K562 (cell line): ENCODE measurements at regions not wholly inside any gene's neighbourhood (a gene's known extent, or its start where the extent isn't known, plus 50 kb on each side); places are given as distances from the start of the nearest gene placed in this dataset.

ENCODE experiments used
- ATAC-seq: fragments of 200-7000 bp; cut with Tn5 transposase; 3 replicates; pipeline ENCODE4 v1.9.1; 2020; ENCODE audit warnings: moderate library complexity
- BruUV-seq: library from RNA; stranded (reverse); fragments of 400-500 nt; replicated peaks from 2 replicates; lab custom pipeline; 2021; lab: Mats Ljungman, UMichigan
- CTCF ChIA-PET: fragments of 300-600 bp; formaldehyde crosslinking; extraction: SDS; loops from one replicate; lab custom pipeline; 2021; ENCODE audit warnings: low intra/inter-chr PET ratio; lab: Yijun Ruan, JAX
- POLR2A ChIA-PET: fragments of 300-600, 350-650 bp; sonication (Branson Sonifier 250); formaldehyde crosslinking; extraction: SDS; loops from one replicate; lab custom pipeline; 2021; ENCODE audit warnings: antibody characterized with exemption, inconsistent platforms; lab: Yijun Ruan, JAX
- DNase-seq, 4 experiments: peaks; one replicate each; pipeline versions ENCODE4 v3.0.0 to v3.0.0-alpha.2; 2011 to 2018; ENCODE audit warnings: low spot score in 3 of 4, mixed read lengths in 3 of 4; ENCODE audit errors: extremely low read depth in 1 of 4
- FAIRE-seq: peaks from 2 replicates; lab custom pipeline; 2011; peaks lifted over from hg19 to GRCh38; lab: Jason Lieb, UNC
- H2AFZ ChIP-seq: 2 replicates; pipeline ENCODE4 v1.6.0; 2011; ENCODE audit warnings: low read depth, low read length, control low read depth, inconsistent platforms
- H3K27ac ChIP-seq: fragments of 200-600 bp; 3 replicates; pipeline ENCODE4 v1.8.0; 2011; ENCODE audit warnings: low read depth, mild to moderate bottlenecking, control low read depth, inconsistent platforms, low read length, moderate library complexity, mixed read lengths; ENCODE audit errors: extremely low read depth
- H3K27me3 ChIP-seq, 2 experiments: fragments of 300-600 bp in 1 of 2; 2 replicates in 1 of 2; 3 replicates in 1 of 2; pipeline versions ENCODE4 v1.6.0 to v1.8.0; 2011; ENCODE audit warnings: inconsistent platforms in 2 of 2, low read length in 2 of 2, mild to moderate bottlenecking in 1 of 2, mixed read lengths in 1 of 2, moderate library complexity in 1 of 2; ENCODE audit not compliant: control insufficient read depth in 2 of 2, insufficient read depth in 2 of 2
- H3K36me3 ChIP-seq: fragments of 300-600 bp; 3 replicates; pipeline ENCODE4 v1.8.0; 2011; ENCODE audit warnings: mild to moderate bottlenecking, low read length, inconsistent platforms; ENCODE audit not compliant: control insufficient read depth, insufficient read depth
- H3K4me1 ChIP-seq, 2 experiments: fragments of 200-600 bp in 1 of 2; replicated peaks in 1 of 2; 2 replicates in 1 of 2; 3 replicates in 1 of 2; pipeline versions ENCODE4 v1.5.1 to v1.8.0; 2011; ENCODE audit warnings: inconsistent platforms in 2 of 2, low read length in 2 of 2, mild to moderate bottlenecking in 1 of 2, mixed read lengths in 1 of 2, moderate library complexity in 1 of 2; ENCODE audit not compliant: control insufficient read depth in 2 of 2, insufficient read depth in 2 of 2
- H3K4me2 ChIP-seq: 2 replicates; pipeline ENCODE4 v1.6.1; 2011; ENCODE audit warnings: low read length, control low read depth, inconsistent platforms, mixed read lengths; ENCODE audit not compliant: insufficient read depth
- H3K4me3 ChIP-seq: fragments of 200-600 bp; sonication (generic), shearing (Covaris generic); 2 replicates; pipeline ENCODE4 v1.5.1; 2016; ENCODE audit warnings: control low read depth, inconsistent platforms
- H3K79me2 ChIP-seq: fragments of 200-600 bp; 3 replicates; pipeline ENCODE4 v1.8.0; 2011; ENCODE audit warnings: low read length, inconsistent platforms; ENCODE audit not compliant: control insufficient read depth, insufficient read depth
- H3K9ac ChIP-seq, 2 experiments: 2 replicates each; pipeline versions ENCODE4 v1.6.0 to v1.6.1; 2011; ENCODE audit warnings: low read depth in 2 of 2, low read length in 2 of 2, control low read depth in 1 of 2, inconsistent platforms in 1 of 2, mild to moderate bottlenecking in 1 of 2, mixed read lengths in 1 of 2; ENCODE audit not compliant: insufficient read depth in 1 of 2
- H3K9me1 ChIP-seq: one replicate; pipeline ENCODE4 v1.6.0; 2011; ENCODE audit warnings: inconsistent platforms, mild to moderate bottlenecking, low read length, moderate library complexity; ENCODE audit not compliant: control insufficient read depth, insufficient read depth
- H3K9me3 ChIP-seq: replicated peaks from 2 replicates; pipeline ENCODE4 v1.5.1; 2011; ENCODE audit warnings: low read depth, low read length, inconsistent platforms; ENCODE audit not compliant: control insufficient read depth, insufficient read depth
- H4K20me1 ChIP-seq: replicated peaks from 2 replicates; pipeline ENCODE4 v1.6.1; 2011; ENCODE audit warnings: low read length, inconsistent platforms, mixed read lengths; ENCODE audit not compliant: control insufficient read depth, insufficient read depth
- ADNP ChIP-seq: fragments of 200-800 bp; sonication (Bioruptor generic); IDR thresholded peaks from 2 replicates; pipeline ENCODE4 v1.6.1; 2016; ENCODE audit warnings: missing genetic modification characterization, missing compliant biosample characterization
- BACH1 ChIP-seq: fragments of 200-800 bp; sonication (Bioruptor generic); IDR thresholded peaks from 2 replicates; pipeline ENCODE4 v1.6.1; 2016; ENCODE audit warnings: missing genetic modification characterization, missing compliant biosample characterization
- CREM ChIP-seq: IDR thresholded peaks from 2 replicates; pipeline ENCODE4 v1.6.1; 2014; ENCODE audit warnings: antibody characterized with exemption, low read depth
- E4F1 ChIP-seq: fragments of 250-450 bp; sonication (Bioruptor Pico); IDR thresholded peaks from 2 replicates; pipeline ENCODE4 v1.5.0; 2021; ENCODE audit warnings: mild to moderate bottlenecking, borderline replicate concordance
- GTF2A2 ChIP-seq: IDR thresholded peaks from 2 replicates; pipeline ENCODE4 v1.6.1; 2016; ENCODE audit warnings: mild to moderate bottlenecking, missing genetic modification characterization, missing compliant biosample characterization
- MIER1 ChIP-seq: fragments of 450-650 bp; IDR thresholded peaks from 2 replicates; pipeline ENCODE4 v1.6.1; 2016; ENCODE audit warnings: antibody characterized with exemption, mild to moderate bottlenecking, low read depth
- MTA2 ChIP-seq: fragments of 450-650 bp; IDR thresholded peaks from 2 replicates; pipeline ENCODE4 v1.6.1; 2016; ENCODE audit warnings: low read depth
- NBN ChIP-seq: fragments of 450-650 bp; IDR thresholded peaks from 2 replicates; pipeline ENCODE4 v1.6.1; 2016; ENCODE audit warnings: low read depth, mild to moderate bottlenecking
- NCOA1 ChIP-seq: fragments of 450-650 bp; IDR thresholded peaks from 2 replicates; pipeline ENCODE4 v1.6.1; 2016; ENCODE audit warnings: low read depth
- TBL1XR1 ChIP-seq, 2 experiments: IDR thresholded peaks; 2 replicates each; pipeline ENCODE4 v1.6.1; 2012; ENCODE audit warnings: improper control_type of control experiment in 2 of 2, low read length in 2 of 2, mild to moderate bottlenecking in 1 of 2
- TEAD1 ChIP-seq, 2 experiments: fragments of 450-650 bp in 1 of 2; sonication (generic) in 1 of 2; formaldehyde crosslinking; IDR thresholded peaks; 2 replicates each; pipeline versions ENCODE4 v1.4.0 to v1.8.0; 2020 to 2022; ENCODE audit warnings: mild to moderate bottlenecking in 2 of 2, missing genetic modification reagents in 1 of 2
- TFAM ChIP-seq: fragments of 250-450 bp; sonication (Bioruptor Pico); conservative IDR thresholded peaks from 2 replicates; pipeline ENCODE4 v1.5.0; 2021; ENCODE audit warnings: mild to moderate bottlenecking, moderate library complexity
- ZNF77 ChIP-seq: fragments of 250-450 bp; sonication (Bioruptor Pico); IDR thresholded peaks from 2 replicates; pipeline ENCODE4 v1.5.0; 2020
- ZNF778 ChIP-seq: fragments of 450-650 bp; formaldehyde crosslinking; IDR thresholded peaks from 2 replicates; pipeline ENCODE4 v1.4.0; 2020; ENCODE audit warnings: mild to moderate bottlenecking, moderate library complexity
- WGBS: fragments of 100-300 bp; shearing (Covaris generic); methylation state at CpG from one replicate; pipeline ENCODE4 v1.1.6; 2016; ENCODE audit warnings: low coverage, mixed read lengths; ENCODE audit not compliant: insufficient coverage; ENCODE audit errors: missing lambda C conversion rate; 5-methylcytosine and 5-hydroxymethylcytosine counted together
- in situ Hi-C: fragments of 300-500 bp; cut with MboI; formaldehyde crosslinking; loops from 4 replicates; pipeline ENCODE4 v1.15.0; 2018; ENCODE audit warnings: inconsistent platforms, mixed read lengths
- intact Hi-C: fragments of 100-400 bp; cut with micrococcal nuclease; formaldehyde crosslinking; loops from 2 replicates; pipeline ENCODE4 v1.14.2; 2022
- TF ChIP-seq, protein P1 (sequence below): fragments of 450-650 bp; IDR thresholded peaks from 2 replicates; pipeline ENCODE4 v1.6.1; 2016; ENCODE audit warnings: low read depth, mild to moderate bottlenecking, moderate library complexity
- TF ChIP-seq, protein P2 (sequence below): IDR thresholded peaks from 3 replicates; pipeline ENCODE4 v1.6.1; 2011; ENCODE audit warnings: borderline replicate concordance, mild to moderate bottlenecking, moderate library complexity; ENCODE audit not compliant: insufficient read length; ENCODE audit errors: extremely low read depth
- TF ChIP-seq, protein P3 (sequence below): sonication (generic); formaldehyde crosslinking; IDR thresholded peaks from 2 replicates; pipeline ENCODE4 v1.8.1; 2023; ENCODE audit warnings: mild to moderate bottlenecking, missing genetic modification reagents

GRCh38 chr1:69201716-69202115 is 366.0 kb upstream of the LRRC7 start:
- ATAC-seq = no peak
- H4K20me1 ChIP-seq = no peaks in the 10 kb centered on the region
- H3K9me3 ChIP-seq = peaks cover 2% of the 10 kb centered on the region; the same call in 1 of the 2 replicates
- H3K4me3 ChIP-seq = no peak overlapping the region
- no peak overlapping the region for H3K9ac ChIP-seq
- FAIRE-seq = no peak
- in situ Hi-C loops = no loop called here
- no peaks in the 10 kb centered on the region for H3K27me3 ChIP-seq
- 0% methylated on average over 3 of the region's 3 CpGs for WGBS
- intact Hi-C loops = no loop called here
- H3K36me3 ChIP-seq = no peaks in the 10 kb centered on the region
- no TSS peak for BruUV-seq
- ChIA-PET POLR2A (no interaction called here), CTCF (no interaction called here)
- H3K27ac ChIP-seq = no peak overlapping the region
- no peak overlapping the region for H3K4me2 ChIP-seq
- H2AFZ ChIP-seq = no peak overlapping the region
- no peaks in the 10 kb centered on the region for H3K9me1 ChIP-seq
- H3K79me2 ChIP-seq = no peaks in the 10 kb centered on the region
- no peaks in the 10 kb centered on the region for H3K4me1 ChIP-seq
- no peak for DNase-seq
- TF ChIP-seq, protein P1, sequence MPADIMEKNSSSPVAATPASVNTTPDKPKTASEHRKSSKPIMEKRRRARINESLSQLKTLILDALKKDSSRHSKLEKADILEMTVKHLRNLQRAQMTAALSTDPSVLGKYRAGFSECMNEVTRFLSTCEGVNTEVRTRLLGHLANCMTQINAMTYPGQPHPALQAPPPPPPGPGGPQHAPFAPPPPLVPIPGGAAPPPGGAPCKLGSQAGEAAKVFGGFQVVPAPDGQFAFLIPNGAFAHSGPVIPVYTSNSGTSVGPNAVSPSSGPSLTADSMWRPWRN = no peak
- TF ChIP-seq CREM (no peak), GTF2A2 (tag) (no peak), TBL1XR1 (IDR thresholded peaks at IDR 0.05; ENCODE audit: low read length in 2 of 2) (no peak), E4F1 (no peak), NBN (no peak), MIER1 (no peak), TEAD1 (CRISPR knock-in tag; IDR thresholded peaks at IDR 0.05) (no peak), ZNF778 (CRISPR knock-in tag) (no peak), ZNF77 (no peak), TFAM (CRISPR knock-in tag) (no peak), BACH1 (tag) (no peak), MTA2 (no peak), ADNP (tag) (no peak), NCOA1 (no peak)
- TF ChIP-seq, protein P2, sequence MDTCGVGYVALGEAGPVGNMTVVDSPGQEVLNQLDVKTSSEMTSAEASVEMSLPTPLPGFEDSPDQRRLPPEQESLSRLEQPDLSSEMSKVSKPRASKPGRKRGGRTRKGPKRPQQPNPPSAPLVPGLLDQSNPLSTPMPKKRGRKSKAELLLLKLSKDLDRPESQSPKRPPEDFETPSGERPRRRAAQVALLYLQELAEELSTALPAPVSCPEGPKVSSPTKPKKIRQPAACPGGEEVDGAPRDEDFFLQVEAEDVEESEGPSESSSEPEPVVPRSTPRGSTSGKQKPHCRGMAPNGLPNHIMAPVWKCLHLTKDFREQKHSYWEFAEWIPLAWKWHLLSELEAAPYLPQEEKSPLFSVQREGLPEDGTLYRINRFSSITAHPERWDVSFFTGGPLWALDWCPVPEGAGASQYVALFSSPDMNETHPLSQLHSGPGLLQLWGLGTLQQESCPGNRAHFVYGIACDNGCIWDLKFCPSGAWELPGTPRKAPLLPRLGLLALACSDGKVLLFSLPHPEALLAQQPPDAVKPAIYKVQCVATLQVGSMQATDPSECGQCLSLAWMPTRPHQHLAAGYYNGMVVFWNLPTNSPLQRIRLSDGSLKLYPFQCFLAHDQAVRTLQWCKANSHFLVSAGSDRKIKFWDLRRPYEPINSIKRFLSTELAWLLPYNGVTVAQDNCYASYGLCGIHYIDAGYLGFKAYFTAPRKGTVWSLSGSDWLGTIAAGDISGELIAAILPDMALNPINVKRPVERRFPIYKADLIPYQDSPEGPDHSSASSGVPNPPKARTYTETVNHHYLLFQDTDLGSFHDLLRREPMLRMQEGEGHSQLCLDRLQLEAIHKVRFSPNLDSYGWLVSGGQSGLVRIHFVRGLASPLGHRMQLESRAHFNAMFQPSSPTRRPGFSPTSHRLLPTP = no peak
- TF ChIP-seq, protein P3, sequence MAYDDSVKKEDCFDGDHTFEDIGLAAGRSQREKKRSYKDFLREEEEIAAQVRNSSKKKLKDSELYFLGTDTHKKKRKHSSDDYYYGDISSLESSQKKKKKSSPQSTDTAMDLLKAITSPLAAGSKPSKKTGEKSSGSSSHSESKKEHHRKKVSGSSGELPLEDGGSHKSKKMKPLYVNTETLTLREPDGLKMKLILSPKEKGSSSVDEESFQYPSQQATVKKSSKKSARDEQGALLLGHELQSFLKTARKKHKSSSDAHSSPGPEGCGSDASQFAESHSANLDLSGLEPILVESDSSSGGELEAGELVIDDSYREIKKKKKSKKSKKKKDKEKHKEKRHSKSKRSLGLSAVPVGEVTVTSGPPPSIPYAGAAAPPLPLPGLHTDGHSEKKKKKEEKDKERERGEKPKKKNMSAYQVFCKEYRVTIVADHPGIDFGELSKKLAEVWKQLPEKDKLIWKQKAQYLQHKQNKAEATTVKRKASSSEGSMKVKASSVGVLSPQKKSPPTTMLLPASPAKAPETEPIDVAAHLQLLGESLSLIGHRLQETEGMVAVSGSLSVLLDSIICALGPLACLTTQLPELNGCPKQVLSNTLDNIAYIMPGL (CRISPR knock-in tag) = no peak
